Left lung (tissue), 4 donors: ENCODE measurements at regions not wholly inside any gene's neighbourhood (a gene's known extent, or its start where the extent isn't known, plus 50 kb on each side); places are given as distances from the start of the nearest gene placed in this dataset.
A peak's percentile ranks its signal among the peaks of the same experiment; 100 is the strongest.

Experiments
- ATAC-seq: fragments of 200-7000 bp; cut with Tn5 transposase; one replicate; pipeline ENCODE4 v1.9.1; 2020; ENCODE audit warnings: moderate library complexity
- DNase-seq, 4 donors: peaks; one replicate each; pipeline ENCODE4 v3.0.0-alpha.2; 2013 to 2020
- H3K27ac ChIP-seq, 2 donors: fragments of 200-600 bp; sonication (generic) in 1 of 2; one replicate each; pipeline versions ENCODE4 v1.5.0 to v1.8.0; 2020 to 2021
- H3K27me3 ChIP-seq, 2 donors: fragments of 200-600 bp; sonication (generic) in 1 of 2; one replicate each; pipeline versions ENCODE4 v1.5.0 to v1.8.0; 2020 to 2021
- H3K36me3 ChIP-seq, 2 donors: fragments of 200-600 bp; sonication (generic) in 1 of 2; one replicate each; pipeline versions ENCODE4 v1.5.0 to v1.8.0; 2020 to 2021
- H3K4me1 ChIP-seq, 2 donors: fragments of 200-600 bp; one replicate each; pipeline ENCODE4 v1.8.0; 2021
- H3K4me3 ChIP-seq, 2 donors: fragments of 200-600 bp; sonication (generic) in 1 of 2; one replicate each; pipeline versions ENCODE4 v1.5.0 to v1.8.0; 2020 to 2021; ENCODE audit warnings: mild to moderate bottlenecking in 1 of 2
- H3K9me3 ChIP-seq, 2 donors: fragments of 200-600 bp; sonication (generic) in 1 of 2; one replicate each; pipeline versions ENCODE4 v1.5.0 to v1.8.0; 2020 to 2021
- CTCF ChIP-seq, 2 donors: fragments of 200-600 bp; sonication (generic) in 1 of 2; IDR thresholded peaks; one replicate each; pipeline versions ENCODE4 v1.5.0 to v1.8.0; 2021; ENCODE audit warnings: antibody characterized with exemption in 2 of 2
- intact Hi-C, 2 donors: fragments of 100-400 bp; cut with DNase I; formaldehyde crosslinking; loops; one replicate each; pipeline versions ENCODE4 v1.11.2 to v1.14.2; 2022
- donor health status: DM: no; HTN: yes; CAD: no.
- donor health status: DM: no; HTN: no; CAD: no.

DNA sequence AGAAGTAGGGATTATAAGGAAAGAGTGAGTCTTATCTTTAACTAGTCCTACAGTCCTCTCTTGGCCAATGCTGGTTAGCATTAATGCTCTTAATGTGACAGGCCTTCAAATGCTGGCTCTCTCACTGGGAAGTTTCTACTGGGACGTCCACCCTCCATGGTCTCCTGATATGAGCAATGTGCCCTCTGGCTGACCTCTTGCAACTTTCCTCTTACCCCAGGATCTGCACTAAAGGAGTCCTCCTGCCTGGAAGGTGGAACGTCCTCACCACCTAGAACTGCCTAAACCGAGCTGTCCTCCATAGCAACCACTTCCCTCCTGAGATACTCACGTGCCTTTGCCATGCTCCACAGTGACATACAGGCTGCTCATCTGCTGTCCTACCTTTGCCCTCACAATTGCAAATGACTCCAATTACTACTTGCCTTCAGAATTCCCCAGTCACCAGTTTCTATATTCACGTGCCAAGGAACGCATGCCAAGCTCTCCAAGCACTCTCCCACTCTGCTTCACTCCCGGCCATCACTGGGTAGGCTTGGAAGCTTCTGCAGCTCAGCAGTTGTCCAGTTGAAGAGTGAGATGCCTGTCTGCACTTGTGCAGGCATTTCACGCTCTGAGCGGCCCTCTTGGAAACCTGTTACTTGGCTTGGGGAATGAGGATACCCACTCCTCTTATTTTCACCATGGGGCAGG is 404.7 kb downstream of the RRAGC start:
- ATAC-seq (no peak), DNase-seq (no peak)
- Histone ChIP-seq H3K4me1 (no peaks in the 10 kb centered on the region), H3K27me3 (no peaks in the 10 kb centered on the region), H3K36me3 (no peaks in the 10 kb centered on the region), H3K27ac (no peak overlapping the region), H3K9me3 (no peaks in the 10 kb centered on the region), H3K4me3 (no peak overlapping the region)
- intact Hi-C loops: no loop called here
- no peak for TF ChIP-seq CTCF (IDR thresholded peaks at IDR 0.05)

GRCh38 chr1:38454236-38454635 is 405.3 kb downstream of the RRAGC start:
- Histone ChIP-seq H3K27ac (no peak overlapping the region), H3K9me3 (no peaks in the 10 kb centered on the region), H3K36me3 (no peaks in the 10 kb centered on the region), H3K4me3 (no peak overlapping the region), H3K4me1 (no peaks in the 10 kb centered on the region), H3K27me3 (no peaks in the 10 kb centered on the region)
- TF ChIP-seq CTCF (IDR thresholded peaks at IDR 0.05): no peak
- intact Hi-C loops: no loop called here
- no peak for ATAC-seq
- DNase-seq: no peak

GRCh38 chr1:38452246-38452645 is 405.7 kb upstream of the POU3F1 start:
- Histone ChIP-seq H3K4me3 (no peak overlapping the region), H3K4me1 (no peaks in the 10 kb centered on the region), H3K27me3 (no peaks in the 10 kb centered on the region), H3K9me3 (no peaks in the 10 kb centered on the region), H3K36me3 (no peaks in the 10 kb centered on the region), H3K27ac (no peak overlapping the region)
- intact Hi-C loops: no loop called here
- DNase-seq (no peak), ATAC-seq (no peak)
- TF ChIP-seq CTCF (IDR thresholded peaks at IDR 0.05): no peak

DNA sequence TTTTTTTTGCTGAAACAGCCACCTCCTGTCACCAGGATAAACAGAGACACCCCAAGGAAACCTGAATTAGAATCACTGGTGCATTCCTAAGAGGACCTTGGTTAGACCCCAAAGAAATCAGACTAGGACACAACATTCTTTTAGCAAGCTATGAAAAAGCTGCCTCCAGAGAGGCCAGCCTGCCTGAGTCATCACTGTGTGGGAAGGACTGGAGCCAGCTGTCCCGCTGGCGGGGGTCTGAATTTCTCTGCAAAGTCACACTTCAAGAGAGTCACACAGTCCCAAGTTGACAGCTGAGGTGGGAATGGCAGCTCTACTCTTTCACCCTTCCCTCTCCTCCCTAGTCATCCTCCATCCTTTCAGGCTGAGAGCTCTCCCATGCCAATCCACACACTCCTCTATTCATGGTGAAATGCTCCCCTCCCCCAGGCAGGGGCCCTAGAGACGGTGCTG is 405.0 kb upstream of the POU3F1 start:
- DNase-seq (peak in 1 of 4 donors; percentile 32), ATAC-seq (peak; percentile 49)
- intact Hi-C loops: no loop called here
- TF ChIP-seq CTCF (IDR thresholded peaks at IDR 0.05): no peak
- no peak overlapping the region for H3K4me3 ChIP-seq
- H3K27me3 ChIP-seq: no peaks in the 10 kb centered on the region
- no peaks in the 10 kb centered on the region for H3K36me3 ChIP-seq
- no peaks in the 10 kb centered on the region for H3K4me1 ChIP-seq
- H3K9me3 ChIP-seq: no peaks in the 10 kb centered on the region
- no peak overlapping the region for H3K27ac ChIP-seq

GRCh38 chr1:38448893-38449292 is 402.3 kb upstream of the POU3F1 start:
- ATAC-seq (no peak), DNase-seq (no peak)
- peaks cover 0 to 8% of the 10 kb centered on the region in 2 donors for H3K27me3 ChIP-seq
- H3K27ac ChIP-seq: no peak overlapping the region
- no peaks in the 10 kb centered on the region for H3K4me1 ChIP-seq
- intact Hi-C loops: no loop called here
- H3K4me3 ChIP-seq: no peak overlapping the region
- no peak for TF ChIP-seq CTCF (IDR thresholded peaks at IDR 0.05)
- no peaks in the 10 kb centered on the region for H3K9me3 ChIP-seq
- H3K36me3 ChIP-seq: no peaks in the 10 kb centered on the region
